HG02763 (cell line): ENCODE measurements at regions not wholly inside any gene's neighbourhood (a gene's known extent, or its start where the extent isn't known, plus 50 kb on each side); places are given as distances from the start of the nearest gene placed in this dataset.

Experiments
- ATAC-seq: cut with Tn5 transposase; IDR thresholded peaks from one replicate; pipeline ENCODE4 v1.9.1; 2021; ENCODE audit warnings: mild to moderate bottlenecking, moderate library complexity; ENCODE audit not compliant: unreplicated experiment

- no peak for ATAC-seq
These were observed 118.7 kb upstream of the LARGE1 start for GRCh38 chr22:34038801-34039555.

GRCh38 chr22:34045311-34045710 is 125.0 kb upstream of the LARGE1 start:
- no peak for ATAC-seq

- ATAC-seq, result no peak
These were observed 135.4 kb upstream of the LARGE1 start for GRCh38 chr22:34055525-34056200.

- ATAC-seq, result no peak
These were observed 137.4 kb upstream of the LARGE1 start for GRCh38 chr22:34057726-34058125.

GRCh38 chr22:34064696-34065095 is 144.4 kb upstream of the LARGE1 start:
- no peak for ATAC-seq

DNA sequence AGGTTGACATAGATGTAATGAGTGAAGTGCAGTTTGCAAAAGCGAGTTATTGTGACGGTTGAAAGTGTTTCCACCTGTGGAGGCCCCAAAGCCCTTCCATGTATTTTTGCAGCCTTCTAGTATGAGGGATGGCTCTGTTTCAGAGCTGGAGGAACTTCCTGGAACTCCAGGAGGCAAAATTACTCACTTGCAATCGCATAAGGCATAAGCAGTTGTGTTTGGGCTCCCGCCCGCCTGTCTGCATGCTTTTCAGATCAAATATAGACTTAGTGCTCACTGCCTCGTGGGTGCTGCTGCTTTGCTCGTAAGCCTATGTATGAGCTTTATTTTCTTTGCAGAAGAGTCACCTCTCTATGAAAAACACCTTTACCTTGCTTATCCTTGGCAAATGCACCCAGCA is 146.8 kb upstream of the LARGE1 start:
- ATAC-seq, result no peak

DNA sequence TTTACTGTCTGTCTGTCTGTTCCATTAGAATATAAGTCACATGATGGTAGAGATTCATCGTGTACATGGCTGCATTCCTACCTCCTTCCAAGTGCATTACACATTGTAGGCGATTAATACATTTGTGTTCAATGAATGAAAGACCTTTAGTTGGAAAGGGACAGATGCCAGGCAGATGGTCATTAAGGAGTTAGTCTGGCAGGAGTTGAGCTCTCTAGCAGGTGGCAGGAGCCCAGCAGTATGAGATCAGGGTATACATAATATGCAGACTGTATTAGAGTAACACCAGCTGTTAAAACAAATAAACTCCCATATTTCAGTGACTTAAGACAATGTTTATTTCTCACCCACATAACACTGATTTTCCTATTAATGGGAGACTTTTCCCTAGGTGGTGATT is 147.7 kb upstream of the LARGE1 start:
- ATAC-seq, result no peak

DNA sequence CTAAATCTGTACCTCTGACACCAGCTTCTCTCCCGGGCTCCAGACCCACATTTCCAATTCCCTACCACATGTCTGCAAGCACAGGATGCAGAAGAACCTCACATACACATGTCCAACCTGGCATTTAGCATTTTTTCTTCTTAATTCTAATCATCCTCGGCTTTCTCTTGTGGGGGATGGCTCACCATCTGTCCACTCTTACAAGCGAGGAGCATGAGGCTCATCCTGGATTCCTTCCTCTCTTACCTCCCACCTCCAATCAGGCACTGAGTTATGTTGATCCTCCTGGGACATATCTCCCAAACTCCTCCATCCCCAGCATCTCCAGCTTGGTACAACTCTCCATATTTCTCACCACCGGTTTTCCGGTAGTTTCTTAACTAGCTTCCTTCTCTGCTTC is 149.8 kb upstream of the LARGE1 start:
- no peak for ATAC-seq

DNA sequence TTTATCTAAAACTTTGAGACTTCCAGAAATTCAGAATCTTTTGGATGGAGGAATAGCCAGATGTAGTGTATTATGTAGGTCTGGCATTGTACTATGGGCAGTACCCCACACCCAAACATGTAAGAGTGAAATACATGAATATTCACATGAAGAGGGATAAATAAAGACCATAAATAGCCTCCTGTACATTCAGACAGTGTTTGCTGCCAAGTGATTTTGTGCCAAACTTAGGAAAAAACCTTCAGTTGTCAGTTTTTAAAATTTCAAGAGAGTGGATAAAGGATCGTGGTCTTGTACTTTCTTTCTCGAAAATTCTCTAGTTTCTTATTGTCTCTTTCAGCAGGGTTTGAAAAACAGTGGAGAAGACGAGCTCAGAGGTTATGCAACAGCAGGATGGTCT is 150.3 kb upstream of the LARGE1 start:
- ATAC-seq, result no peak

DNA sequence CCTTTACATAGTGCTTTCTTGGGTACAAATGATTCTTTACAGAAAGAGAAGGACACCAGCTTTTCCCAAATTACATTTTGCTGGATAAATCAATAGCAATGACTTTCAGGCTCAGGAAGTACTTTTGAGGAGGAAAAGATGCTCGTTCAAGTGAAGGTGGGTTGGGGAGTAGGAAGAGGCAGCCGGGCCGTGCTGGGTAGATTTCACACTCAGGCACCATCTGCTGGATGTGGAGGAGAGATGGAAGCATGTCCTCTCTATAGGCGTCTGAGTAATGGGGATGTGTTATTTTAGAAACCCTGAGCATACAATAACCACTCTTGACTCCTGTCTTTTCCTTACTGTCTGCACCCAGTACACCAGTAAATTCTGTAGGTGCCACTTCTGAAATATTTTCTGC is 152.3 kb upstream of the LARGE1 start:
- no peak for ATAC-seq

DNA sequence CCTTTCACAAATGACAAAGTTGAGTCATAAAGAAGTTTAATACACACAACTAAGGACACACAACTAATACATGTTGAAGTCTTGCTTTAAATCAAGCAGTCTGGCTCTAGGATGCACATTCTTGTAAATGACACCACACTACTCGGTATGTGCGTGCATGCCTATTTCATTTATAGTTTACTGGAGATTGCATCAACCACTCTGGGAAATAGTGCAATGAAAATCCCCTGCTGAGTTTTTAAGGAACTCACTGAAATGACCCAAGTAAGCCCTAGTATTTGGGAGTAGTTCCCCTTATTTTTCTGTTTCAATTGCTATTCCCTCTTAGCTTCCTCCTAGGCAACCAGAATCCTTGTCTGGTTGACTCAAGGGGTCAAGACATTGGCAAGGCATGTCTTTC is 160.2 kb upstream of the LARGE1 start:
- no peak for ATAC-seq

DNA sequence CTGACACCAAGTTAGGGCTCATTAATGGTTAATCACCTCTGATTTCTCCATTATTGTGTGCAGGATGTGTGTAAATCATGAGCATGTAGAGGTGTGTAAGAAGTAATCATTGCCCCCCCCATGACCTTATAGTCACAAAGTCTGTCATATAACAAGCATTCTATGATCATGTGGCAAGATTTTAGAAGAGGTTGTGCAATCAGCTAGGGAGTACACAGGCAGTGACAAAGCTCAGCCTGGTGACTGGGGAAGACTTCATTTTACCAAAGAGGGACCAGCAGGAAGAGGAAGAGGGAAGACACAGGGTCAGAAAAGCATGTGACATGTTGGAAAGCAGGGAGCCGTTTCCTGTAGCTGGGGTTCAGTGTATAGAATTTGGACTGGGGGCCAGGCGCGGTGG is 176.5 kb upstream of the LARGE1 start:
- ATAC-seq, result no peak

GRCh38 chr22:34099278-34099677 is 179.0 kb upstream of the LARGE1 start:
- ATAC-seq, result no peak

DNA sequence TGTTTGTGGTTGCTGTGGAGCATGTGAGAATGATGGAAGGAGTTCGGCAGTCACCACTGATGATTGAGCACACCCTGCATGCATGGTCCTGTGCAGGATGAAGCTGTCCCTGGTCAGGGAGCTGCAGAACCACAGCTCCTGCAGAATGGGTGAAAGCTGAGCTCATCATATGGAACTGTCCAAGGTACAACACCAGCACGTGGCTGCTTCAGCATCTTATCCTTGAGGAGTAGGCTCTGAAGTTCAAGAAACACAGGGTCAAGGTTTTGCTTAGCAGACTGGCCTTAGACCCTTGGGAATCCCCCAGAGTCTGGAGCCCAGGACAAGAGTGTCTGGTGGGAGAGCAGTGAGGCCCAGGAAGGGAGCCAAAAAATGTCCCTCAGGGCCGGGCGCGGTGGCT is 182.4 kb upstream of the LARGE1 start:
- no peak for ATAC-seq

- no peak for ATAC-seq
These were observed 185.3 kb upstream of the LARGE1 start for GRCh38 chr22:34105461-34106062.

DNA sequence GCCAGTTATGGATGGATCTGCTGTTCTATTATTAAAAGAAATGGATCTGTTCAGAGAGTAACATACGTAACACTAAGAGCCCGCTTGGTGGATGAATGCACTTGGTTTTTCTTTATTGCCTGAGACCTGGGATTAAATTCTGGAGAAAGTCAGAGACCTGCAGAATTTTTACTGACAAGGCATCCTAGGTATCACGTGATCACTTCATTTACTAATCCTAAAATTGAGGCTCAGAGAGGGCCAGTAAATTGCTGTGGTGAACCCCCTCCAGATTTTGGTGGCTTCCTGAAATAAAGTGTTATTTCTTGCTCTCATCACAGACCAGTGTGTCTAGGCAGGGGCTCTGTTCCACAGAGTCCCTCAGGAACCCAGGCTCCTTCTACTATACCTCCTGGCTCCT is 187.9 kb upstream of the LARGE1 start:
- no peak for ATAC-seq

GRCh38 chr22:34111210-34111824 is 191.0 kb upstream of the LARGE1 start:
- ATAC-seq, result no peak

DNA sequence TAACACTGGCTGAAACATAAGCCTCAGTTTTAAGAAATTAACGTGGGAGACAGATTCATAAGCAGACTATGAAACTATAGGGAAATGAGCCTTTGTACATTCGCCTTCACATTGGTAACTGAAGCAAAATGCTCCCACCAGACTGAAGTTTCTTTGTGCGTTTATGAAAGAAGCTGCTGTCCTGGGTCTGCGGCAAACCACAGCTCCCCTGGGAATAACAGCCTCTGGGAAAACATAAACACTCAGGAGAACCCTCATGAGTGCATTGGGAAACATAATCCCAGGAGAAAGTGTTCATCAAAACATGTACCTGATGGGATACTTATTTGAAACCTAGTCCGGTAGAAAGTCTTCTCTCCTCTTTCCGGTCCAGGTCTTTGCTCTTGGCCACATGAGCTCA is 193.1 kb upstream of the LARGE1 start:
- ATAC-seq, result no peak

DNA sequence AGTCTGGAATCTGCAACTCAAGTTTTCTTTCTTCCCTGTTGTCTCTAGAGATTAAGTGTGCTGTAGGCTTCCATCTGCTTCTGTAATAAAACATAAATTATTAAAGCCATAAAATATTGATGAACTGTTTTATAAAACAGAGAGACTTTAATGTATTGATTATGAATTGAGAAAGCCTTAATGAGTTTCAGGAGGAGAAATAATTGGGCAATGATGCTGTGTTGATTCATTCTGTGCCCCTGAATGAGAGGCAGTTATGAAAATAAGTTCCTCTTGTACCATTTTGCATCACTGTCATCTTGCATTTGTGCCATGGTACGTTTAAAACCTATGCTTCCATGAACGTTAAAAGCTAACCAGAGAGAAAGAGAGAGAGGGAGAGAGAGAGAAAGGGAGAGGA is 194.1 kb upstream of the LARGE1 start:
- ATAC-seq, result no peak

- no peak for ATAC-seq
These were observed 195.4 kb upstream of the LARGE1 start for GRCh38 chr22:34115722-34116121.

DNA sequence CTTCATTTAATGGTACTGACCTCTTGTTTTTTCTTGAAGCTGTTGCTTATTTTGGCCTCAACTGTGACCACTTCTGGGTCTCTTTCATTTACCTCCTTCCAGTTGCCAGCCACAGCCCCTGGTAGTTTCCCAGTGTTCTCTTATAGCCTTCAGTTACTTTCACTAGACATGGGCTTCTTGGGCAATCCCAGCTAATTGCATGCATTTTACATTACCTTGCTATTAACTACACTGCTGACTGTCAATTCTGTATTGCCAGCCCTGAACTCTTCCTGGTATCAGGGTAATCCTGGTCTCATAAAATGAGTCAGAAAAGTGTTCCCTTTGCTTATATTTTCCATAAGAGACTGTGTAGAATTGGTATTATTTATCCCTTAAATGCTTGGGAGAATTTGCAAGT is 195.8 kb upstream of the LARGE1 start:
- no peak for ATAC-seq

GRCh38 chr22:34122042-34122441 is 201.8 kb upstream of the LARGE1 start:
- no peak for ATAC-seq
